IMR-90 (cell line): ENCODE measurements at regions not wholly inside any gene's neighbourhood (a gene's known extent, or its start where the extent isn't known, plus 50 kb on each side); places are given as distances from the start of the nearest gene placed in this dataset.

Experiments
- ATAC-seq: fragments of 200-7000 bp; cut with Tn5 transposase; 2 replicates; pipeline ENCODE4 v1.9.1; 2020; ENCODE audit warnings: low read depth, mild to moderate bottlenecking, moderate library complexity
- BruUV-seq: library from RNA; stranded (reverse); fragments of 400-500 nt; replicated peaks from 2 replicates; lab custom pipeline; 2021; lab: Mats Ljungman, UMichigan
- CTCF ChIA-PET: fragments of 300-600 bp; formaldehyde crosslinking; extraction: SDS; loops from one replicate; lab custom pipeline; 2021; ENCODE audit warnings: antibody characterized with exemption; lab: Yijun Ruan, JAX
- POLR2A ChIA-PET: fragments of 300-600 bp; sonication (Branson Sonifier 250); formaldehyde crosslinking; loops from one replicate; lab custom pipeline; 2022; ENCODE audit warnings: antibody characterized with exemption; ENCODE audit not compliant: unreplicated experiment; lab: Charles Lee
- DNase-seq: peaks from one replicate; pipeline ENCODE4 v3.0.0; 2013
- H2AFZ ChIP-seq: replicated peaks from 2 replicates; pipeline ENCODE3; 2013; ENCODE audit warnings: low read length, mild to moderate bottlenecking; ENCODE audit not compliant: poor library complexity
- H2AK5ac ChIP-seq: 2 replicates; pipeline ENCODE4 v1.6.1; 2013; ENCODE audit warnings: low read depth, low read length, inconsistent platforms
- H2AK9ac ChIP-seq: replicated peaks from 2 replicates; pipeline ENCODE3; 2013; ENCODE audit warnings: mild to moderate bottlenecking, low read depth, low read length, moderate library complexity; ENCODE audit not compliant: poor library complexity
- H2BK120ac ChIP-seq: 2 replicates; pipeline ENCODE4 v1.6.1; 2013; ENCODE audit warnings: low read depth, low read length, inconsistent platforms
- H2BK15ac ChIP-seq: 3 replicates; pipeline ENCODE4 v1.6.1; 2013; ENCODE audit warnings: low read depth, low read length, inconsistent platforms
- H2BK20ac ChIP-seq: 2 replicates; pipeline ENCODE4 v1.6.1; 2013; ENCODE audit warnings: low read depth, mild to moderate bottlenecking, inconsistent platforms, low read length, moderate library complexity
- H2BK5ac ChIP-seq: 2 replicates; pipeline ENCODE4 v1.6.1; 2013; ENCODE audit warnings: mild to moderate bottlenecking, low read depth, low read length, inconsistent platforms; ENCODE audit not compliant: poor library complexity, severe bottlenecking
- H3K14ac ChIP-seq: replicated peaks from 2 replicates; pipeline ENCODE4 v1.6.1; 2013; ENCODE audit warnings: low read depth, low read length, inconsistent platforms
- H3K18ac ChIP-seq: 2 replicates; pipeline ENCODE4 v1.6.1; 2013; ENCODE audit warnings: low read depth, low read length, control low read depth
- H3K23ac ChIP-seq: 2 replicates; pipeline ENCODE4 v1.6.1; 2013; ENCODE audit warnings: low read depth, low read length, inconsistent platforms
- H3K27ac ChIP-seq: 2 replicates; pipeline ENCODE4 v1.5.1; 2013; ENCODE audit warnings: mild to moderate bottlenecking, control low read depth, low read length; ENCODE audit not compliant: insufficient read depth
- H3K27me3 ChIP-seq: 2 replicates; pipeline ENCODE4 v1.6.1; 2013; ENCODE audit warnings: low read length; ENCODE audit not compliant: control insufficient read depth, insufficient read depth
- H3K36me3 ChIP-seq: 2 replicates; pipeline ENCODE4 v1.6.1; 2013; ENCODE audit warnings: low read length, mixed read lengths; ENCODE audit not compliant: control insufficient read depth, insufficient read depth
- H3K4ac ChIP-seq: 2 replicates; pipeline ENCODE4 v1.6.1; 2013; ENCODE audit warnings: low read depth, low read length, inconsistent platforms
- H3K4me1 ChIP-seq: 2 replicates; pipeline ENCODE4 v1.6.1; 2013; ENCODE audit warnings: low read length, mixed read lengths; ENCODE audit not compliant: control insufficient read depth, insufficient read depth
- H3K4me2 ChIP-seq: 2 replicates; pipeline ENCODE4 v1.6.1; 2013; ENCODE audit warnings: low read depth, mild to moderate bottlenecking, control low read depth, low read length, moderate library complexity
- H3K4me3 ChIP-seq: 2 replicates; pipeline ENCODE4 v1.5.1; 2013; ENCODE audit warnings: low read depth, mild to moderate bottlenecking, control low read depth, low read length, moderate library complexity; ENCODE audit not compliant: insufficient read depth
- H3K56ac ChIP-seq: 2 replicates; pipeline ENCODE4 v1.6.1; 2013; ENCODE audit warnings: low read length, inconsistent platforms; ENCODE audit not compliant: insufficient read depth; ENCODE audit errors: extremely low read depth
- H3K79me1 ChIP-seq, 2 experiments: 2 replicates each; pipeline ENCODE4 v1.6.1; 2013; ENCODE audit warnings: low read length in 2 of 2, inconsistent platforms in 1 of 2, low read depth in 1 of 2
- H3K9ac ChIP-seq: 2 replicates; pipeline ENCODE4 v1.6.1; 2013; ENCODE audit warnings: low read depth, low read length, control low read depth
- H3K9me1 ChIP-seq: 2 replicates; pipeline ENCODE4 v1.6.1; 2013; ENCODE audit warnings: low read length, inconsistent platforms; ENCODE audit not compliant: insufficient read depth
- H3K9me3 ChIP-seq: 2 replicates; pipeline ENCODE4 v1.6.1; 2013; ENCODE audit warnings: low read length; ENCODE audit not compliant: control insufficient read depth, insufficient read depth
- H4K20me1 ChIP-seq: 2 replicates; pipeline ENCODE4 v1.6.1; 2013; ENCODE audit warnings: low read length, inconsistent platforms; ENCODE audit not compliant: insufficient read depth
- H4K5ac ChIP-seq: 2 replicates; pipeline ENCODE4 v1.6.1; 2013; ENCODE audit warnings: mild to moderate bottlenecking, low read depth, low read length, control low read depth
- H4K8ac ChIP-seq, 2 experiments: 2 replicates each; pipeline ENCODE4 v1.6.1; 2013; ENCODE audit warnings: low read depth in 2 of 2, low read length in 2 of 2, control low read depth in 1 of 2, inconsistent platforms in 1 of 2
- H4K91ac ChIP-seq: 2 replicates; pipeline ENCODE4 v1.6.1; 2013; ENCODE audit warnings: low read depth, low read length, inconsistent platforms; ENCODE audit not compliant: insufficient read depth
- BHLHE40 ChIP-seq: fragments of 150-350 bp; IDR thresholded peaks from 2 replicates; pipeline ENCODE4 v1.6.1; 2016; ENCODE audit warnings: mild to moderate bottlenecking, low read depth, low read length
- CHD1 ChIP-seq: IDR thresholded peaks from 2 replicates; pipeline ENCODE4 v1.6.1; 2012; ENCODE audit warnings: low read depth, low read length, improper control_type of control experiment
- ELK1 ChIP-seq: fragments of 150-350 bp; IDR thresholded peaks from 2 replicates; pipeline ENCODE4 v1.6.1; 2016; ENCODE audit warnings: low read depth, mild to moderate bottlenecking, low read length, moderate library complexity, borderline replicate concordance
- MAFK ChIP-seq: IDR thresholded peaks from 2 replicates; pipeline ENCODE4 v1.6.1; 2012; ENCODE audit warnings: low read depth, low read length, improper control_type of control experiment
- MAZ ChIP-seq: IDR thresholded peaks from 2 replicates; pipeline ENCODE4 v1.6.1; 2012; ENCODE audit warnings: low read depth, mild to moderate bottlenecking, low read length, improper control_type of control experiment, moderate library complexity, borderline replicate concordance
- MXI1 ChIP-seq: IDR thresholded peaks from 2 replicates; pipeline ENCODE4 v1.6.1; 2012; ENCODE audit warnings: low read depth, mild to moderate bottlenecking, low read length, moderate library complexity, borderline replicate concordance
- NFE2L2 ChIP-seq: fragments of 150-350 bp; IDR thresholded peaks from 2 replicates; pipeline ENCODE4 v1.6.1; 2016; ENCODE audit warnings: low read depth, mild to moderate bottlenecking, low read length
- POLR2A ChIP-seq: IDR thresholded peaks from 2 replicates; pipeline ENCODE4 v1.6.1; 2012; ENCODE audit warnings: mild to moderate bottlenecking, low read depth, low read length
- SMC3 ChIP-seq: fragments of 150-350 bp; IDR thresholded peaks from 2 replicates; pipeline ENCODE4 v1.6.1; 2016; ENCODE audit warnings: low read depth, mild to moderate bottlenecking, antibody characterized with exemption, low read length, moderate library complexity
- USF2 ChIP-seq: fragments of 150-350 bp; IDR thresholded peaks from 2 replicates; pipeline ENCODE4 v1.6.1; 2017; ENCODE audit warnings: mild to moderate bottlenecking, antibody characterized with exemption, low read length, low read depth
- WGBS, 2 experiments: methylation state at CpG; one replicate each; pipeline versions ENCODE4 v1.1.5 to v1.1.7; 2013; ENCODE audit warnings: missing lambda C conversion rate in 2 of 2; ENCODE audit not compliant: insufficient read length in 1 of 2; ENCODE audit errors: extremely low coverage in 2 of 2; 5-methylcytosine and 5-hydroxymethylcytosine counted together
- dilution Hi-C: fragments of 300-500 bp; cut with HindIII; formaldehyde crosslinking; loops from one replicate; pipeline ENCODE4 v1.14.3; 2018; ENCODE audit warnings: low sequenced_read_pairs; ENCODE audit not compliant: unreplicated experiment
- in situ Hi-C: fragments of 300-500 bp; cut with MboI; formaldehyde crosslinking; loops from 3 replicates; pipeline ENCODE4 v1.14.3; 2019; ENCODE audit warnings: low sequenced_read_pairs, inconsistent platforms, mixed read lengths
- intact Hi-C: fragments of 100-400 bp; cut with micrococcal nuclease; formaldehyde crosslinking; loops from 2 replicates; pipeline ENCODE4 v1.10.0; 2022

- H3K27ac ChIP-seq = no peak overlapping the region
- ATAC-seq (no peak), DNase-seq (no peak)
- no peaks in the 10 kb centered on the region for H3K36me3 ChIP-seq
- H3K4me2 ChIP-seq = no peak overlapping the region
- ChIA-PET POLR2A (no interaction called here), CTCF (no interaction called here)
- H4K8ac ChIP-seq = no peak overlapping the region
- H2AK9ac ChIP-seq = no peak overlapping the region
- no peak overlapping the region for H3K4ac ChIP-seq
- no peak overlapping the region for H2AFZ ChIP-seq
- H3K18ac ChIP-seq = no peak overlapping the region
- H3K56ac ChIP-seq = no peak overlapping the region
- no peak for TF ChIP-seq SMC3
- TF ChIP-seq CHD1 = no peak
- no peak for TF ChIP-seq MAZ
- no peak for TF ChIP-seq USF2
- no peak for TF ChIP-seq ELK1
- TF ChIP-seq POLR2A = no peak
- TF ChIP-seq MAFK = no peak
- no peak for TF ChIP-seq NFE2L2
- no peak for TF ChIP-seq MXI1
- TF ChIP-seq BHLHE40 = no peak
- H4K5ac ChIP-seq = no peak overlapping the region
- H2BK20ac ChIP-seq = no peak overlapping the region
- peaks cover 22% of the 10 kb centered on the region for H3K27me3 ChIP-seq
- H4K20me1 ChIP-seq = no peaks in the 10 kb centered on the region
- no peak overlapping the region for H2BK120ac ChIP-seq
- no peak overlapping the region for H3K14ac ChIP-seq
- no peak overlapping the region for H2BK5ac ChIP-seq
- H3K79me1 ChIP-seq = no peaks in the 10 kb centered on the region
- dilution Hi-C loops = no loop called here
- H3K4me3 ChIP-seq = no peak overlapping the region
- in situ Hi-C loops = no loop called here
- H3K9me1 ChIP-seq = no peaks in the 10 kb centered on the region
- WGBS, 2 experiments = no CpG with 5 or more reads among the region's 3 CpGs
- H3K23ac ChIP-seq = no peak overlapping the region
- H4K91ac ChIP-seq = no peak overlapping the region
- no peak overlapping the region for H2BK15ac ChIP-seq
- H2AK5ac ChIP-seq = no peak overlapping the region
- intact Hi-C loops = no loop called here
- peaks cover 1% of the 10 kb centered on the region; the same call in 1 of the 2 replicates for H3K9me3 ChIP-seq
- no peak overlapping the region for H3K9ac ChIP-seq
- no TSS peak for BruUV-seq
- 0 out of 2 replicates have a peak, but pooled peaks cover 3% of the 10 kb centered on the region for H3K4me1 ChIP-seq
Measured at GRCh38 chr15:77844798-77845446, 212.2 kb upstream of the LINGO1 start.
